GM12864 (cell line): ENCODE measurements at regions not wholly inside any gene's neighbourhood (a gene's known extent, or its start where the extent isn't known, plus 50 kb on each side); places are given as distances from the start of the nearest gene placed in this dataset.
"Not testable (repeated sequence)": the region's sequence is repeated elsewhere in the genome, so short reads cannot be mapped to it uniquely, and the experiment has no call there.

Experiments
- DNase-seq: peaks from one replicate; pipeline ENCODE4 v3.0.0-alpha.2; 2011; ENCODE audit warnings: low read depth
- H3K4me3 ChIP-seq: 2 replicates; pipeline ENCODE4 v1.5.1; 2011; ENCODE audit warnings: mild to moderate bottlenecking, low read depth, low read length, control low read depth
- CTCF ChIP-seq: IDR thresholded peaks from 2 replicates; pipeline ENCODE4 v1.5.1; 2011; ENCODE audit warnings: low read depth, mild to moderate bottlenecking, moderate library complexity, low read length, control low read depth, inconsistent platforms; ENCODE audit errors: missing control alignments

- DNase-seq: no peak
- TF ChIP-seq CTCF: no peak
- no peak overlapping the region for H3K4me3 ChIP-seq
These were observed 350.8 kb downstream of the DNAJB9 start for GRCh38 chr7:108920490-108920889.

GRCh38 chr7:108943048-108943447, 373.4 kb downstream of the DNAJB9 start:
- not testable (repeated sequence) for DNase-seq, H3K4me3 ChIP-seq

GRCh38 chr7:108947526-108947925, 377.9 kb downstream of the DNAJB9 start:
- no peak for TF ChIP-seq CTCF
- no peak overlapping the region for H3K4me3 ChIP-seq
- no peak for DNase-seq

GRCh38 chr7:108972004-108972403, 402.3 kb downstream of the DNAJB9 start:
- no peak for TF ChIP-seq CTCF
- H3K4me3 ChIP-seq: no peak overlapping the region
- DNase-seq: no peak

GRCh38 chr7:108973075-108973474, 403.4 kb downstream of the DNAJB9 start:
- no peak for TF ChIP-seq CTCF
- H3K4me3 ChIP-seq: no peak overlapping the region
- no peak for DNase-seq

- no peak for DNase-seq
- no peak overlapping the region for H3K4me3 ChIP-seq
- no peak for TF ChIP-seq CTCF
These were observed 405.0 kb downstream of the DNAJB9 start for GRCh38 chr7:108974641-108975040.

- DNase-seq: no peak
- no peak for TF ChIP-seq CTCF
- H3K4me3 ChIP-seq: no peak overlapping the region
These were observed 415.4 kb downstream of the DNAJB9 start for GRCh38 chr7:108985037-108985436.

- no peak overlapping the region for H3K4me3 ChIP-seq
- no peak for DNase-seq
- no peak for TF ChIP-seq CTCF
These were observed 419.6 kb downstream of the DNAJB9 start for GRCh38 chr7:108989319-108989718.
